ENCODE measurements at regions not wholly inside any gene's neighbourhood (a gene's known extent, or its start where the extent isn't known, plus 50 kb on each side); places are given as distances from the start of the nearest gene placed in this dataset.

- no TSS peak for BruUV-seq (replicated peaks)
- TF ChIP-seq ZFX (IDR thresholded peaks at IDR 0.05), result no peak
- no peak for TF ChIP-seq REST (IDR thresholded peaks at IDR 0.05; ENCODE audit: low read depth)
- TF ChIP-seq SIN3A (IDR thresholded peaks at IDR 0.05; ENCODE audit: low read depth), result no peak
- ChIA-PET CTCF (no interaction called here), POLR2A (no interaction called here), RAD21 (ENCODE audit: low non-redundant PET in 1 of 2, low total read pairs in 2 of 2, uncharacterized antibody in 2 of 2, unreplicated experiment in 2 of 2) (no interaction called here)
- intact Hi-C loops (cut with micrococcal nuclease), result no loop called here
- H3K4me1 ChIP-seq (ENCODE audit: control insufficient read depth in 1 of 2, insufficient read depth in 2 of 2, low read length in 2 of 2), result no peaks in the 10 kb centered on the region
- no peak overlapping the region for H3K27ac ChIP-seq (ENCODE audit: low read depth, low read length)
- no peaks in the 10 kb centered on the region for H3K36me3 ChIP-seq (ENCODE audit: control insufficient read depth in 1 of 2, insufficient read depth in 2 of 2, low read length in 2 of 2)
- no peaks in the 10 kb centered on the region for H4K20me1 ChIP-seq (ENCODE audit: insufficient read depth)
- no peaks in the 10 kb centered on the region for H3K79me2 ChIP-seq (ENCODE audit: insufficient read depth, low read length)
- no peak overlapping the region for H2AFZ ChIP-seq (ENCODE audit: low read depth, low read length, poor library complexity, severe bottlenecking)
- no peaks in the 10 kb centered on the region for H3K9me2 ChIP-seq (ENCODE audit: insufficient read depth)
- H3K9me3 ChIP-seq (ENCODE audit: control insufficient read depth in 1 of 2, insufficient read depth in 1 of 2, low read depth in 1 of 2, low read length in 2 of 2), result no peaks in the 10 kb centered on the region
- no peak for ATAC-seq
- no peak overlapping the region for H3K4me3 ChIP-seq (replicated peaks in 1 of 2; ENCODE audit: low read depth in 1 of 2, low read length in 2 of 2)
- no peak for DNase-seq (ENCODE audit: low read depth, low spot score)
- no peaks in the 10 kb centered on the region for H3K27me3 ChIP-seq (ENCODE audit: insufficient read depth, low read length)
- H3K4me2 ChIP-seq (ENCODE audit: low read length), result no peak overlapping the region
- H3K9ac ChIP-seq (ENCODE audit: low read length), result no peak overlapping the region
Observed at GRCh38 chr2:196426122-196426521, 213.4 kb upstream of the CCDC150 start.

- Histone ChIP-seq H3K27ac (ENCODE audit: low read depth, low read length) (no peak overlapping the region), H3K4me2 (ENCODE audit: low read length) (no peak overlapping the region), H2AFZ (ENCODE audit: low read depth, low read length, poor library complexity, severe bottlenecking) (no peak overlapping the region), H3K79me2 (ENCODE audit: insufficient read depth, low read length) (no peaks in the 10 kb centered on the region), H3K9me2 (ENCODE audit: insufficient read depth) (no peaks in the 10 kb centered on the region), H3K27me3 (ENCODE audit: insufficient read depth, low read length) (no peaks in the 10 kb centered on the region), H3K36me3 (ENCODE audit: control insufficient read depth in 1 of 2, insufficient read depth in 2 of 2, low read length in 2 of 2) (no peaks in the 10 kb centered on the region), H3K9ac (ENCODE audit: low read length) (no peak overlapping the region), H3K4me3 (replicated peaks in 1 of 2; ENCODE audit: low read depth in 1 of 2, low read length in 2 of 2) (no peak overlapping the region), H3K4me1 (ENCODE audit: control insufficient read depth in 1 of 2, insufficient read depth in 2 of 2, low read length in 2 of 2) (no peaks in the 10 kb centered on the region), H4K20me1 (ENCODE audit: insufficient read depth) (no peaks in the 10 kb centered on the region), H3K9me3 (ENCODE audit: control insufficient read depth in 1 of 2, insufficient read depth in 1 of 2, low read depth in 1 of 2, low read length in 2 of 2) (no peaks in the 10 kb centered on the region)
- ChIA-PET POLR2A (no interaction called here), CTCF (no interaction called here), RAD21 (ENCODE audit: low non-redundant PET in 1 of 2, low total read pairs in 2 of 2, uncharacterized antibody in 2 of 2, unreplicated experiment in 2 of 2) (no interaction called here)
- intact Hi-C loops (cut with micrococcal nuclease), result no loop called here
- TF ChIP-seq JUND (IDR thresholded peaks at IDR 0.05) (no peak), ATF3 (IDR thresholded peaks at IDR 0.05) (no peak), ELF1 (IDR thresholded peaks at IDR 0.05; ENCODE audit: borderline replicate concordance, low read depth) (no peak), SRF (IDR thresholded peaks at IDR 0.05; ENCODE audit: low read depth) (no peak), ZFX (IDR thresholded peaks at IDR 0.05) (no peak), ZNF274 (IDR thresholded peaks at IDR 0.05; ENCODE audit: low read depth, low read length) (no peak), POLR2A (IDR thresholded peaks at IDR 0.05; ENCODE audit: borderline replicate concordance, extremely low read depth, insufficient read depth, insufficient read length) (no peak)
- TF ChIP-seq, protein P1, sequence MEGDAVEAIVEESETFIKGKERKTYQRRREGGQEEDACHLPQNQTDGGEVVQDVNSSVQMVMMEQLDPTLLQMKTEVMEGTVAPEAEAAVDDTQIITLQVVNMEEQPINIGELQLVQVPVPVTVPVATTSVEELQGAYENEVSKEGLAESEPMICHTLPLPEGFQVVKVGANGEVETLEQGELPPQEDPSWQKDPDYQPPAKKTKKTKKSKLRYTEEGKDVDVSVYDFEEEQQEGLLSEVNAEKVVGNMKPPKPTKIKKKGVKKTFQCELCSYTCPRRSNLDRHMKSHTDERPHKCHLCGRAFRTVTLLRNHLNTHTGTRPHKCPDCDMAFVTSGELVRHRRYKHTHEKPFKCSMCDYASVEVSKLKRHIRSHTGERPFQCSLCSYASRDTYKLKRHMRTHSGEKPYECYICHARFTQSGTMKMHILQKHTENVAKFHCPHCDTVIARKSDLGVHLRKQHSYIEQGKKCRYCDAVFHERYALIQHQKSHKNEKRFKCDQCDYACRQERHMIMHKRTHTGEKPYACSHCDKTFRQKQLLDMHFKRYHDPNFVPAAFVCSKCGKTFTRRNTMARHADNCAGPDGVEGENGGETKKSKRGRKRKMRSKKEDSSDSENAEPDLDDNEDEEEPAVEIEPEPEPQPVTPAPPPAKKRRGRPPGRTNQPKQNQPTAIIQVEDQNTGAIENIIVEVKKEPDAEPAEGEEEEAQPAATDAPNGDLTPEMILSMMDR (IDR thresholded peaks at IDR 0.05 in 2 of 3, conservative IDR thresholded peaks at IDR 0.05 in 1 of 3; ENCODE audit: borderline replicate concordance in 1 of 3, insufficient read depth in 1 of 3, low read depth in 2 of 3, low read length in 2 of 3), result no peak
- DNase-seq (ENCODE audit: low read depth, low spot score), result no peak
- no TSS peak for BruUV-seq (replicated peaks)
- no peak for ATAC-seq
Observed at GRCh38 chr2:196427986-196428634, 211.4 kb upstream of the CCDC150 start.

Data from HCT116 (cell line).